Hepatocyte (in vitro differentiated cells): ENCODE measurements at regions not wholly inside any gene's neighbourhood (a gene's known extent, or its start where the extent isn't known, plus 50 kb on each side); places are given as distances from the start of the nearest gene placed in this dataset.

Source experiments
- DNase-seq: peaks from one replicate; pipeline ENCODE4 v3.0.0-alpha.2; 2016; ENCODE audit warnings: low spot score
- H2AFZ ChIP-seq: fragments of 200-600 bp; sonication (generic); 2 replicates; pipeline ENCODE4 v1.6.0; 2016; ENCODE audit warnings: antibody characterized with exemption, mild to moderate bottlenecking
- H3K27ac ChIP-seq: fragments of 200-600 bp; sonication (generic); 2 replicates; pipeline ENCODE4 v1.5.1; 2016; ENCODE audit warnings: mild to moderate bottlenecking
- H3K27me3 ChIP-seq: fragments of 200-600 bp; sonication (generic); 2 replicates; pipeline ENCODE4 v1.6.1; 2016
- H3K36me3 ChIP-seq: fragments of 200-600 bp; sonication (generic); replicated peaks from 2 replicates; pipeline ENCODE4 v1.5.1; 2016; ENCODE audit warnings: low read depth; ENCODE audit not compliant: insufficient read depth
- H3K4me1 ChIP-seq: fragments of 200-600 bp; sonication (generic); 2 replicates; pipeline ENCODE4 v1.5.1; 2016; ENCODE audit warnings: mild to moderate bottlenecking, moderate library complexity; ENCODE audit not compliant: insufficient read depth
- H3K4me2 ChIP-seq: fragments of 200-600 bp; sonication (generic); 2 replicates; pipeline ENCODE4 v1.6.0; 2016
- H3K4me3 ChIP-seq: fragments of 200-600 bp; sonication (generic); 2 replicates; pipeline ENCODE4 v1.5.1; 2016; ENCODE audit warnings: mild to moderate bottlenecking
- H3K79me2 ChIP-seq: fragments of 200-600 bp; sonication (generic); 2 replicates; pipeline ENCODE4 v1.6.0; 2017; ENCODE audit warnings: mild to moderate bottlenecking
- H3K9me2 ChIP-seq: fragments of 200-600 bp; sonication (generic); replicated peaks from 2 replicates; pipeline ENCODE4 v1.6.0; 2017; ENCODE audit warnings: mild to moderate bottlenecking; ENCODE audit not compliant: insufficient read depth
- H3K9me3 ChIP-seq: fragments of 200-600 bp; sonication (generic); 2 replicates; pipeline ENCODE4 v1.5.1; 2016; ENCODE audit warnings: low read depth, mild to moderate bottlenecking
- H4K20me1 ChIP-seq: fragments of 200-600 bp; sonication (generic); 2 replicates; pipeline ENCODE4 v1.6.0; 2016; ENCODE audit warnings: mild to moderate bottlenecking; ENCODE audit not compliant: insufficient read depth, poor library complexity, severe bottlenecking
- CTCF ChIP-seq: fragments of 200-600 bp; sonication (generic); IDR thresholded peaks from 2 replicates; pipeline ENCODE4 v1.5.1; 2016; ENCODE audit warnings: antibody characterized with exemption, mild to moderate bottlenecking; ENCODE audit not compliant: poor library complexity
- EZH2 ChIP-seq: fragments of 200-600 bp; sonication (generic); IDR thresholded peaks from 2 replicates; pipeline ENCODE4 v1.6.1; 2016; ENCODE audit warnings: antibody characterized with exemption, mild to moderate bottlenecking, borderline replicate concordance
- EZH2phosphoT487 ChIP-seq: fragments of 200-600 bp; sonication (generic); IDR thresholded peaks from one replicate; pipeline ENCODE4 v1.6.1; 2018; ENCODE audit warnings: antibody characterized with exemption, mild to moderate bottlenecking, low read depth, moderate library complexity; ENCODE audit not compliant: unreplicated experiment, severe bottlenecking
- WGBS: methylation state at CpG from one replicate; pipeline ENCODE4 v1.1.6; 2016; ENCODE audit warnings: low lambda C conversion rate; ENCODE audit errors: missing lambda C conversion rate; 5-methylcytosine and 5-hydroxymethylcytosine counted together

GRCh38 chr1:4090976-4091660 lies 191.0 kb upstream of the C1orf174 start:
- Histone ChIP-seq H3K9me2 (no peaks in the 10 kb centered on the region), H2AFZ (no peak overlapping the region), H3K36me3 (no peaks in the 10 kb centered on the region), H3K79me2 (no peaks in the 10 kb centered on the region), H3K4me2 (no peak overlapping the region), H3K27me3 (no peaks in the 10 kb centered on the region), H3K4me3 (no peak overlapping the region), H3K9me3 (no peaks in the 10 kb centered on the region), H3K27ac (no peak overlapping the region), H3K4me1 (no peaks in the 10 kb centered on the region), H4K20me1 (no peaks in the 10 kb centered on the region)
- no peak for DNase-seq
- WGBS = 88% methylated on average over 6 of the region's 6 CpGs
- TF ChIP-seq CTCF = no peak
- TF ChIP-seq EZH2phosphoT487 = no peak
- no peak for TF ChIP-seq EZH2

- Histone ChIP-seq H3K9me3 (no peaks in the 10 kb centered on the region), H2AFZ (no peak overlapping the region), H3K27me3 (no peaks in the 10 kb centered on the region), H3K4me2 (no peak overlapping the region), H3K79me2 (no peaks in the 10 kb centered on the region), H3K4me3 (no peak overlapping the region), H3K4me1 (no peaks in the 10 kb centered on the region), H3K27ac (no peak overlapping the region), H4K20me1 (no peaks in the 10 kb centered on the region), H3K9me2 (no peaks in the 10 kb centered on the region), H3K36me3 (no peaks in the 10 kb centered on the region)
- no peak for TF ChIP-seq EZH2phosphoT487
- no peak for DNase-seq
- WGBS = 93% methylated on average over 7 of the region's 7 CpGs
These were observed 191.9 kb upstream of the C1orf174 start for GRCh38 chr1:4091996-4092395.

GRCh38 chr1:4093856-4094565 lies 193.9 kb upstream of the C1orf174 start:
- 88% methylated on average over 7 of the region's 7 CpGs for WGBS
- H3K36me3 ChIP-seq = no peaks in the 10 kb centered on the region
- H3K9me2 ChIP-seq = no peaks in the 10 kb centered on the region
- no peak overlapping the region for H3K4me2 ChIP-seq
- H4K20me1 ChIP-seq = no peaks in the 10 kb centered on the region
- H2AFZ ChIP-seq = no peak overlapping the region
- H3K27ac ChIP-seq = no peak overlapping the region
- no peaks in the 10 kb centered on the region for H3K27me3 ChIP-seq
- no peak overlapping the region for H3K4me3 ChIP-seq
- no peaks in the 10 kb centered on the region for H3K9me3 ChIP-seq
- no peaks in the 10 kb centered on the region for H3K4me1 ChIP-seq
- no peak for DNase-seq
- no peaks in the 10 kb centered on the region for H3K79me2 ChIP-seq
- TF ChIP-seq EZH2phosphoT487 = no peak
- TF ChIP-seq CTCF = no peak
- TF ChIP-seq EZH2 = no peak

- Histone ChIP-seq H3K27me3 (no peaks in the 10 kb centered on the region), H3K9me3 (no peaks in the 10 kb centered on the region), H3K4me2 (no peak overlapping the region), H3K79me2 (no peaks in the 10 kb centered on the region), H3K36me3 (no peaks in the 10 kb centered on the region), H3K4me3 (no peak overlapping the region), H3K4me1 (no peaks in the 10 kb centered on the region), H2AFZ (no peak overlapping the region), H4K20me1 (no peaks in the 10 kb centered on the region), H3K9me2 (no peaks in the 10 kb centered on the region), H3K27ac (no peak overlapping the region)
- 85% methylated on average over 5 of the region's 5 CpGs for WGBS
- TF ChIP-seq EZH2phosphoT487 (no peak), CTCF (no peak), EZH2 (no peak)
- DNase-seq = no peak
These were observed 195.4 kb upstream of the C1orf174 start for GRCh38 chr1:4095433-4095971.
